Neural progenitor cell (in vitro differentiated cells): ENCODE measurements at regions not wholly inside any gene's neighbourhood (a gene's known extent, or its start where the extent isn't known, plus 50 kb on each side); places are given as distances from the start of the nearest gene placed in this dataset.

Source experiments
- CTCF ChIP-seq: fragments of 200-600 bp; sonication (generic); IDR thresholded peaks from 2 replicates; pipeline ENCODE4 v1.5.1; 2017; ENCODE audit warnings: antibody characterized with exemption, mild to moderate bottlenecking
- EZH2 ChIP-seq: fragments of 200-600 bp; sonication (generic); IDR thresholded peaks from 2 replicates; pipeline ENCODE4 v1.6.1; 2017; ENCODE audit warnings: antibody characterized with exemption, mild to moderate bottlenecking, moderate library complexity
- EZH2phosphoT487 ChIP-seq: fragments of 200-600 bp; sonication (generic); IDR thresholded peaks from 2 replicates; pipeline ENCODE4 v1.6.1; 2017; ENCODE audit warnings: antibody characterized with exemption

GRCh38 chr7:159317294-159317693 is 172.6 kb upstream of the VIPR2 start:
- TF ChIP-seq EZH2 (no peak), CTCF (no peak), EZH2phosphoT487 (no peak)
